ENCODE measurements at regions not wholly inside any gene's neighbourhood (a gene's known extent, or its start where the extent isn't known, plus 50 kb on each side); places are given as distances from the start of the nearest gene placed in this dataset.

DNA sequence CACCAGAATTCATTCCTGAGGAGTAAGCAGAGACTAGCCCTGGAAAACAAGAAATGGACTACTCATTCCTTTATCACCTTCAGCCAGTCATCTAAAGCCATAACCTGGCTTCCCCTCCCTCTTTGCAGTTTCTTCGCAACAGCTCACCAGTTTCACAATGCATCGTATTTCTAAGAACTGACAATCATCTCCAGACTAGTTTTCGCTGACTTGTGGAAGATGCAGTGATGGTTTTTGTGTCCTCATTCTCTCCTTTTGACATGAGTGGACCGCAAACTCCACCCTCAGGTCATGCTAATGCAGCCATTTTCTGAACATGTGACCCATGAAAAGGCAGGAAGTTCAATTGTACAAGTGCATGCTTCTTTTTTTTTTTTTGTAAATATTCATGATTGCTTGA lies 1203.5 kb downstream of the PCDH7 start:
- Histone ChIP-seq H3K9me3 (ENCODE audit: control insufficient read depth in 1 of 2, insufficient read depth in 1 of 2, low read depth in 1 of 2, low read length in 2 of 2) (no peaks in the 10 kb centered on the region), H2AFZ (ENCODE audit: low read depth, low read length, poor library complexity, severe bottlenecking) (peak overlapping the region; percentile 58), H3K9ac (ENCODE audit: low read length) (no peak overlapping the region), H3K79me2 (ENCODE audit: insufficient read depth, low read length) (no peaks in the 10 kb centered on the region), H3K9me2 (ENCODE audit: insufficient read depth) (no peaks in the 10 kb centered on the region), H4K20me1 (ENCODE audit: insufficient read depth) (no peaks in the 10 kb centered on the region), H3K36me3 (ENCODE audit: control insufficient read depth in 1 of 2, insufficient read depth in 2 of 2, low read length in 2 of 2) (no peaks in the 10 kb centered on the region), H3K4me2 (ENCODE audit: low read length) (no peak overlapping the region), H3K27ac (ENCODE audit: low read depth, low read length) (no peak overlapping the region), H3K4me3 (replicated peaks in 1 of 2; ENCODE audit: low read depth in 1 of 2, low read length in 2 of 2) (no peak overlapping the region), H3K27me3 (ENCODE audit: insufficient read depth, low read length) (no peaks in the 10 kb centered on the region), H3K4me1 (ENCODE audit: control insufficient read depth in 1 of 2, insufficient read depth in 2 of 2, low read length in 2 of 2) (no peaks in the 10 kb centered on the region)
- TF ChIP-seq POLR2AphosphoS5 (IDR thresholded peaks at IDR 0.05; ENCODE audit: low read depth, low read length) (no peak), SIN3A (IDR thresholded peaks at IDR 0.05; ENCODE audit: low read depth) (no peak), RAD21 (IDR thresholded peaks at IDR 0.05; ENCODE audit: low read depth) (no peak), EZH2phosphoT487 (IDR thresholded peaks at IDR 0.05; ENCODE audit: borderline replicate concordance) (no peak), EZH2 (IDR thresholded peaks at IDR 0.05) (no peak), ZBTB33 (IDR thresholded peaks at IDR 0.05; ENCODE audit: extremely low read depth, insufficient replicate concordance, low read length) (no peak), CBX3 (IDR thresholded peaks at IDR 0.05; ENCODE audit: low read depth) (no peak), FOSL1 (IDR thresholded peaks at IDR 0.05; ENCODE audit: low read depth) (no peak), JUND (IDR thresholded peaks at IDR 0.05) (no peak), TCF7L2 (IDR thresholded peaks at IDR 0.05; ENCODE audit: borderline replicate concordance, extremely low read depth, insufficient read depth, insufficient read length) (no peak)
- TF ChIP-seq, protein P1, sequence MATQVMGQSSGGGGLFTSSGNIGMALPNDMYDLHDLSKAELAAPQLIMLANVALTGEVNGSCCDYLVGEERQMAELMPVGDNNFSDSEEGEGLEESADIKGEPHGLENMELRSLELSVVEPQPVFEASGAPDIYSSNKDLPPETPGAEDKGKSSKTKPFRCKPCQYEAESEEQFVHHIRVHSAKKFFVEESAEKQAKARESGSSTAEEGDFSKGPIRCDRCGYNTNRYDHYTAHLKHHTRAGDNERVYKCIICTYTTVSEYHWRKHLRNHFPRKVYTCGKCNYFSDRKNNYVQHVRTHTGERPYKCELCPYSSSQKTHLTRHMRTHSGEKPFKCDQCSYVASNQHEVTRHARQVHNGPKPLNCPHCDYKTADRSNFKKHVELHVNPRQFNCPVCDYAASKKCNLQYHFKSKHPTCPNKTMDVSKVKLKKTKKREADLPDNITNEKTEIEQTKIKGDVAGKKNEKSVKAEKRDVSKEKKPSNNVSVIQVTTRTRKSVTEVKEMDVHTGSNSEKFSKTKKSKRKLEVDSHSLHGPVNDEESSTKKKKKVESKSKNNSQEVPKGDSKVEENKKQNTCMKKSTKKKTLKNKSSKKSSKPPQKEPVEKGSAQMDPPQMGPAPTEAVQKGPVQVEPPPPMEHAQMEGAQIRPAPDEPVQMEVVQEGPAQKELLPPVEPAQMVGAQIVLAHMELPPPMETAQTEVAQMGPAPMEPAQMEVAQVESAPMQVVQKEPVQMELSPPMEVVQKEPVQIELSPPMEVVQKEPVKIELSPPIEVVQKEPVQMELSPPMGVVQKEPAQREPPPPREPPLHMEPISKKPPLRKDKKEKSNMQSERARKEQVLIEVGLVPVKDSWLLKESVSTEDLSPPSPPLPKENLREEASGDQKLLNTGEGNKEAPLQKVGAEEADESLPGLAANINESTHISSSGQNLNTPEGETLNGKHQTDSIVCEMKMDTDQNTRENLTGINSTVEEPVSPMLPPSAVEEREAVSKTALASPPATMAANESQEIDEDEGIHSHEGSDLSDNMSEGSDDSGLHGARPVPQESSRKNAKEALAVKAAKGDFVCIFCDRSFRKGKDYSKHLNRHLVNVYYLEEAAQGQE (IDR thresholded peaks at IDR 0.05; ENCODE audit: low read depth), result no peak
- TF ChIP-seq, protein P2, sequence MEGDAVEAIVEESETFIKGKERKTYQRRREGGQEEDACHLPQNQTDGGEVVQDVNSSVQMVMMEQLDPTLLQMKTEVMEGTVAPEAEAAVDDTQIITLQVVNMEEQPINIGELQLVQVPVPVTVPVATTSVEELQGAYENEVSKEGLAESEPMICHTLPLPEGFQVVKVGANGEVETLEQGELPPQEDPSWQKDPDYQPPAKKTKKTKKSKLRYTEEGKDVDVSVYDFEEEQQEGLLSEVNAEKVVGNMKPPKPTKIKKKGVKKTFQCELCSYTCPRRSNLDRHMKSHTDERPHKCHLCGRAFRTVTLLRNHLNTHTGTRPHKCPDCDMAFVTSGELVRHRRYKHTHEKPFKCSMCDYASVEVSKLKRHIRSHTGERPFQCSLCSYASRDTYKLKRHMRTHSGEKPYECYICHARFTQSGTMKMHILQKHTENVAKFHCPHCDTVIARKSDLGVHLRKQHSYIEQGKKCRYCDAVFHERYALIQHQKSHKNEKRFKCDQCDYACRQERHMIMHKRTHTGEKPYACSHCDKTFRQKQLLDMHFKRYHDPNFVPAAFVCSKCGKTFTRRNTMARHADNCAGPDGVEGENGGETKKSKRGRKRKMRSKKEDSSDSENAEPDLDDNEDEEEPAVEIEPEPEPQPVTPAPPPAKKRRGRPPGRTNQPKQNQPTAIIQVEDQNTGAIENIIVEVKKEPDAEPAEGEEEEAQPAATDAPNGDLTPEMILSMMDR (IDR thresholded peaks at IDR 0.05 in 2 of 3, conservative IDR thresholded peaks at IDR 0.05 in 1 of 3; ENCODE audit: borderline replicate concordance in 1 of 3, insufficient read depth in 1 of 3, low read depth in 2 of 3, low read length in 2 of 3), result no peak
- ChIA-PET CTCF (no interaction called here), RAD21 (ENCODE audit: low non-redundant PET in 1 of 2, low total read pairs in 2 of 2, uncharacterized antibody in 2 of 2, unreplicated experiment in 2 of 2) (no interaction called here), POLR2A (no interaction called here)
- intact Hi-C loops (cut with micrococcal nuclease), result no loop called here
- DNase-seq (ENCODE audit: low read depth, low spot score) (no peak), ATAC-seq (no peak)
- no TSS peak for BruUV-seq (replicated peaks)

All from HCT116 (cell line).